ENCODE measurements at regions not wholly inside any gene's neighbourhood (a gene's known extent, or its start where the extent isn't known, plus 50 kb on each side); places are given as distances from the start of the nearest gene placed in this dataset.

DNA sequence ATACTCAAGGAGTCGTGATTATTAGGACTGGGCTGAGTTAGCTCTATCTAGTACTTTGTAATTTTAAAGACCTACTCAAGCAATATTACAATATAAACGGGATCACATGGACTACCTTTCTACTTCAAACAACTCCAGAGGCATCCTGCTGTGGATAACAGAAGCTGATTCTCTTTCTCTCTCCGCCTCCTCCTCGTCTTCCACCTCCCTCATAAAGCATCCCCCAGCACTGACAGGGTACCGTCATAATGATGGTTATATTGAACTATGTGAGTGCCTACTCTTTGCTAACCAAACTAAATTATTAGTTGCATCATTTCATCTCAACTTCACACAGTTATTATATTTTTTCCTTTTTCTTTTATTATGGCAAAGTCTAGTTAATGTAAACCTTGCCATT, 165.4 kb upstream of the FOXF1 start:
- H3K4me2 ChIP-seq (ENCODE audit: insufficient read depth, low read length): no peak overlapping the region
- H4K20me1 ChIP-seq (ENCODE audit: insufficient read depth, low read length): no peaks in the 10 kb centered on the region
- H3K27me3 ChIP-seq (ENCODE audit: insufficient read depth, low read length): peaks cover 51% of the 10 kb centered on the region
- H2AFZ ChIP-seq (ENCODE audit: low read length): no peak overlapping the region
- H3K4me3 ChIP-seq (ENCODE audit: insufficient read depth, low read length): no peak overlapping the region
- TF ChIP-seq CTCF (IDR thresholded peaks at IDR 0.05; ENCODE audit: extremely low read depth, low read depth, low read length): no peak
- no peaks in the 10 kb centered on the region for H3K9me3 ChIP-seq (ENCODE audit: low read depth, low read length)
- DNase-seq (ENCODE audit: insufficient read length, low spot score, missing footprints): no peak
- no peaks in the 10 kb centered on the region for H3K36me3 ChIP-seq (ENCODE audit: insufficient read depth, low read length)
- no peaks in the 10 kb centered on the region for H3K4me1 ChIP-seq (ENCODE audit: insufficient read depth, low read length)
- no peak overlapping the region for H3K27ac ChIP-seq (ENCODE audit: low read depth, low read length)
- H3K79me2 ChIP-seq (ENCODE audit: insufficient read depth, low read length): no peaks in the 10 kb centered on the region

DNA sequence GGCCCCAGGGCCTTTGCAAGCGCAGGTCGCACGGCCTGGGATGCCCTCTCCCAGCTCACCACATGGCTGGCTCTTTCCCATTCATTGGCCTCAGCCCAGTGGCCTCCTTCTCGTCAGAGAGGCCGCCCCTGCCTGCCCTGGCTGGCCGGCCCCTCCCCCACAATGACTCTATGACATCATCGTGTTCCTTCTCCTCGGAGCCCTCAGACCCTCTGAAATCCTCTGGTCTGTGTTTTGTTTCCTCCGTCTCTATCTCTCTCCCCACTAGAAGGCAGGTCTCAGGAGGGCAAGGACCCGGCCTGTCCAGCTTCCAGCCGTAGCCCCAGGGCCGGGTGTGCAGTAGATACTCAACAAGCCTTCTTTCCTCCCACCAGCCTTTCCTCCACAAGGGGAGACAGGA, 164.8 kb upstream of the FOXF1 start:
- peaks cover 58% of the 10 kb centered on the region for H3K27me3 ChIP-seq (ENCODE audit: insufficient read depth, low read length)
- H3K79me2 ChIP-seq (ENCODE audit: insufficient read depth, low read length): no peaks in the 10 kb centered on the region
- no peaks in the 10 kb centered on the region for H3K9me3 ChIP-seq (ENCODE audit: low read depth, low read length)
- H4K20me1 ChIP-seq (ENCODE audit: insufficient read depth, low read length): no peaks in the 10 kb centered on the region
- no peak for DNase-seq (ENCODE audit: insufficient read length, low spot score, missing footprints)
- no peak overlapping the region for H3K27ac ChIP-seq (ENCODE audit: low read depth, low read length)
- H3K4me1 ChIP-seq (ENCODE audit: insufficient read depth, low read length): no peaks in the 10 kb centered on the region
- no peak overlapping the region for H3K4me3 ChIP-seq (ENCODE audit: insufficient read depth, low read length)
- no peak overlapping the region for H2AFZ ChIP-seq (ENCODE audit: low read length)
- no peak overlapping the region for H3K4me2 ChIP-seq (ENCODE audit: insufficient read depth, low read length)
- TF ChIP-seq CTCF (IDR thresholded peaks at IDR 0.05; ENCODE audit: extremely low read depth, low read depth, low read length): no peak
- H3K36me3 ChIP-seq (ENCODE audit: insufficient read depth, low read length): no peaks in the 10 kb centered on the region

- no peak overlapping the region for H3K27ac ChIP-seq (ENCODE audit: low read depth, low read length)
- H3K4me2 ChIP-seq (ENCODE audit: insufficient read depth, low read length): no peak overlapping the region
- H3K36me3 ChIP-seq (ENCODE audit: insufficient read depth, low read length): no peaks in the 10 kb centered on the region
- no peak overlapping the region for H2AFZ ChIP-seq (ENCODE audit: low read length)
- no peak for DNase-seq (ENCODE audit: insufficient read length, low spot score, missing footprints)
- no peaks in the 10 kb centered on the region for H4K20me1 ChIP-seq (ENCODE audit: insufficient read depth, low read length)
- H3K9me3 ChIP-seq (ENCODE audit: low read depth, low read length): no peaks in the 10 kb centered on the region
- H3K27me3 ChIP-seq (ENCODE audit: insufficient read depth, low read length): peaks cover 63% of the 10 kb centered on the region
- no peaks in the 10 kb centered on the region for H3K4me1 ChIP-seq (ENCODE audit: insufficient read depth, low read length)
- H3K4me3 ChIP-seq (ENCODE audit: insufficient read depth, low read length): no peak overlapping the region
- no peaks in the 10 kb centered on the region for H3K79me2 ChIP-seq (ENCODE audit: insufficient read depth, low read length)
- TF ChIP-seq CTCF (IDR thresholded peaks at IDR 0.05; ENCODE audit: extremely low read depth, low read depth, low read length): no peak
Observed at GRCh38 chr16:86346034-86346433, 164.3 kb upstream of the FOXF1 start.

- no peak for TF ChIP-seq CTCF (IDR thresholded peaks at IDR 0.05; ENCODE audit: extremely low read depth, low read depth, low read length)
- Histone ChIP-seq H3K9me3 (ENCODE audit: low read depth, low read length) (no peaks in the 10 kb centered on the region), H3K4me2 (ENCODE audit: insufficient read depth, low read length) (no peak overlapping the region), H3K4me1 (ENCODE audit: insufficient read depth, low read length) (no peaks in the 10 kb centered on the region), H2AFZ (ENCODE audit: low read length) (no peak overlapping the region), H4K20me1 (ENCODE audit: insufficient read depth, low read length) (no peaks in the 10 kb centered on the region), H3K79me2 (ENCODE audit: insufficient read depth, low read length) (no peaks in the 10 kb centered on the region), H3K27me3 (ENCODE audit: insufficient read depth, low read length) (peaks cover 60% of the 10 kb centered on the region), H3K4me3 (ENCODE audit: insufficient read depth, low read length) (no peak overlapping the region), H3K36me3 (ENCODE audit: insufficient read depth, low read length) (no peaks in the 10 kb centered on the region), H3K27ac (ENCODE audit: low read depth, low read length) (no peak overlapping the region)
- no peak for DNase-seq (ENCODE audit: insufficient read length, low spot score, missing footprints)
Observed at GRCh38 chr16:86347090-86347489, 163.2 kb upstream of the FOXF1 start.
